IPS-20b (cell line): ENCODE measurements at regions not wholly inside any gene's neighbourhood (a gene's known extent, or its start where the extent isn't known, plus 50 kb on each side); places are given as distances from the start of the nearest gene placed in this dataset.
"Not testable (repeated sequence)": the region's sequence is repeated elsewhere in the genome, so short reads cannot be mapped to it uniquely, and the experiment has no call there.

Source experiments
- H3K27ac ChIP-seq: one replicate; pipeline ENCODE4 v1.5.1; 2013; ENCODE audit warnings: low read length
- H3K27me3 ChIP-seq: 2 replicates; pipeline ENCODE4 v1.6.1; 2013; ENCODE audit warnings: mild to moderate bottlenecking, low read length, inconsistent platforms; ENCODE audit not compliant: insufficient read depth
- H3K36me3 ChIP-seq: 2 replicates; pipeline ENCODE4 v1.6.1; 2013; ENCODE audit warnings: low read depth, mild to moderate bottlenecking, inconsistent platforms, low read length, moderate library complexity; ENCODE audit not compliant: insufficient read depth
- H3K4me1 ChIP-seq: 2 replicates; pipeline ENCODE4 v1.6.1; 2013; ENCODE audit warnings: mild to moderate bottlenecking, control low read depth, inconsistent platforms, low read length, moderate library complexity; ENCODE audit not compliant: insufficient read depth
- H3K4me3 ChIP-seq: 2 replicates; pipeline ENCODE4 v1.5.1; 2013; ENCODE audit warnings: mild to moderate bottlenecking, low read length, inconsistent platforms
- H3K9ac ChIP-seq: 2 replicates; pipeline ENCODE4 v1.6.1; 2013; ENCODE audit warnings: low read depth, mild to moderate bottlenecking, inconsistent platforms, low read length, moderate library complexity
- H3K9me3 ChIP-seq: 2 replicates; pipeline ENCODE4 v1.6.1; 2013; ENCODE audit warnings: mild to moderate bottlenecking, low read depth, low read length, inconsistent platforms; ENCODE audit not compliant: insufficient read depth

- Histone ChIP-seq H3K9ac (no peak overlapping the region), H3K4me1 (peaks cover 5% of the 10 kb centered on the region), H3K4me3 (no peak overlapping the region), H3K36me3 (no peaks in the 10 kb centered on the region), H3K27me3 (no peaks in the 10 kb centered on the region), H3K9me3 (no peaks in the 10 kb centered on the region; the same call in 1 of the 2 replicates), H3K27ac (no peak overlapping the region)
These were observed 60.1 kb upstream of the PTPRK start for GRCh38 chr6:128580224-128581110.

- H3K27me3 ChIP-seq, H3K4me3 ChIP-seq, H3K9ac ChIP-seq, H3K27ac ChIP-seq, H3K36me3 ChIP-seq, H3K9me3 ChIP-seq, H3K4me1 ChIP-seq: not testable (repeated sequence)
These were observed 54.9 kb upstream of the PTPRK start for GRCh38 chr6:128575254-128575653.

- H3K27ac ChIP-seq = no peak overlapping the region
- H3K9ac ChIP-seq = no peak overlapping the region
- H3K27me3 ChIP-seq = no peaks in the 10 kb centered on the region
- H3K4me1 ChIP-seq = peaks cover 2% of the 10 kb centered on the region; the same call in 1 of the 2 replicates
- no peaks in the 10 kb centered on the region for H3K9me3 ChIP-seq
- no peaks in the 10 kb centered on the region for H3K36me3 ChIP-seq
- H3K4me3 ChIP-seq = no peak overlapping the region
These were observed 54.0 kb upstream of the PTPRK start for GRCh38 chr6:128574402-128574801.

- no peaks in the 10 kb centered on the region; the same call in 1 of the 2 replicates for H3K9me3 ChIP-seq
- H3K36me3 ChIP-seq = no peaks in the 10 kb centered on the region
- no peaks in the 10 kb centered on the region for H3K27me3 ChIP-seq
- no peak overlapping the region for H3K4me3 ChIP-seq
- H3K4me1 ChIP-seq = peaks cover 2% of the 10 kb centered on the region; the same call in 1 of the 2 replicates
- no peak overlapping the region for H3K27ac ChIP-seq
- H3K9ac ChIP-seq = no peak overlapping the region
These were observed 52.6 kb upstream of the PTPRK start for GRCh38 chr6:128573036-128573435.

- Histone ChIP-seq H3K4me3 (no peak overlapping the region), H3K9me3 (no peaks in the 10 kb centered on the region; the same call in 1 of the 2 replicates), H3K9ac (no peak overlapping the region), H3K27ac (no peak overlapping the region), H3K27me3 (no peaks in the 10 kb centered on the region), H3K4me1 (peaks cover 2% of the 10 kb centered on the region; the same call in 1 of the 2 replicates), H3K36me3 (no peaks in the 10 kb centered on the region)
These were observed 51.9 kb upstream of the PTPRK start for GRCh38 chr6:128572294-128572693.

GRCh38 chr6:128570680-128571063 lies 50.3 kb upstream of the PTPRK start:
- Histone ChIP-seq H3K36me3 (no peaks in the 10 kb centered on the region), H3K9ac (no peak overlapping the region), H3K4me1 (peaks cover 2% of the 10 kb centered on the region; the same call in 1 of the 2 replicates), H3K4me3 (no peak overlapping the region), H3K9me3 (no peaks in the 10 kb centered on the region; the same call in 1 of the 2 replicates), H3K27ac (no peak overlapping the region), H3K27me3 (no peaks in the 10 kb centered on the region)

- peaks cover 2% of the 10 kb centered on the region; the same call in 1 of the 2 replicates for H3K4me1 ChIP-seq
- H3K9me3 ChIP-seq = no peaks in the 10 kb centered on the region; the same call in 1 of the 2 replicates
- no peaks in the 10 kb centered on the region for H3K36me3 ChIP-seq
- H3K27me3 ChIP-seq = no peaks in the 10 kb centered on the region
- no peak overlapping the region for H3K9ac ChIP-seq
- no peak overlapping the region for H3K27ac ChIP-seq
- no peak overlapping the region for H3K4me3 ChIP-seq
These were observed 49.6 kb upstream of the PTPRK start for GRCh38 chr6:128569732-128570679.
